GM12878 (cell line): ENCODE measurements at regions not wholly inside any gene's neighbourhood (a gene's known extent, or its start where the extent isn't known, plus 50 kb on each side); places are given as distances from the start of the nearest gene placed in this dataset.

Experiments used
- BRCA1 ChIP-seq: IDR thresholded peaks from 2 replicates; pipeline ENCODE4 v1.6.1; 2011; ENCODE audit warnings: low read depth, low read length, improper control_type of control experiment
- CBX3 ChIP-seq: fragments of 200-600 bp; sonication (generic); IDR thresholded peaks from 2 replicates; pipeline ENCODE4 v1.6.1; 2016; ENCODE audit warnings: low read depth, borderline replicate concordance
- CBX5 ChIP-seq: sonication (generic); IDR thresholded peaks from 2 replicates; pipeline ENCODE4 v1.6.1; 2016; ENCODE audit warnings: low read depth, moderate library complexity, mild to moderate bottlenecking, inconsistent platforms
- CEBPZ ChIP-seq: fragments of 150-350 bp; IDR thresholded peaks from 2 replicates; pipeline ENCODE4 v1.6.1; 2016; ENCODE audit warnings: low read depth, low read length
- CHD4 ChIP-seq: fragments of 200-600 bp; sonication (generic); IDR thresholded peaks from 2 replicates; pipeline ENCODE4 v1.6.1; 2016; ENCODE audit warnings: mild to moderate bottlenecking
- CTCF ChIP-seq, 3 experiments: IDR thresholded peaks in 2 of 3; conservative IDR thresholded peaks in 1 of 3; 2 replicates each; pipeline ENCODE4 v1.5.1; 2011; ENCODE audit warnings: low read depth in 3 of 3, low read length in 3 of 3, mild to moderate bottlenecking in 3 of 3, control low read depth in 2 of 3, moderate library complexity in 2 of 3, inconsistent platforms in 1 of 3, mixed read lengths in 1 of 3; ENCODE audit not compliant: control insufficient read depth in 2 of 3, insufficient read depth in 1 of 3; ENCODE audit errors: extremely low read depth in 1 of 3
- FOXK2 ChIP-seq: fragments of 450-650 bp; IDR thresholded peaks from 2 replicates; pipeline ENCODE4 v1.6.1; 2017; ENCODE audit warnings: mild to moderate bottlenecking, moderate library complexity
- HCFC1 ChIP-seq: fragments of 150-350 bp; IDR thresholded peaks from 2 replicates; pipeline ENCODE4 v1.6.1; 2014; ENCODE audit warnings: low read length
- MXI1 ChIP-seq: fragments of 150-350 bp; IDR thresholded peaks from 2 replicates; pipeline ENCODE4 v1.6.1; 2011; ENCODE audit warnings: low read depth, mild to moderate bottlenecking, inconsistent platforms, low read length, improper control_type of control experiment
- MYC ChIP-seq: IDR thresholded peaks from 2 replicates; pipeline ENCODE4 v1.6.1; 2011; ENCODE audit warnings: mild to moderate bottlenecking, low read length, moderate library complexity, inconsistent platforms; ENCODE audit not compliant: insufficient read depth, insufficient replicate concordance, insufficient read length, severe bottlenecking
- POLR2A ChIP-seq: IDR thresholded peaks from 2 replicates; pipeline ENCODE4 v1.6.1; 2011; ENCODE audit warnings: low read depth, mild to moderate bottlenecking, low read length
- REST ChIP-seq: IDR thresholded peaks from 2 replicates; pipeline ENCODE4 v1.6.1; 2012; ENCODE audit warnings: mild to moderate bottlenecking, low read depth, low read length
- SPI1 ChIP-seq: IDR thresholded peaks from 2 replicates; pipeline ENCODE4 v1.6.1; 2011; ENCODE audit warnings: low read depth, mild to moderate bottlenecking, low read length, moderate library complexity, borderline replicate concordance; ENCODE audit not compliant: insufficient read depth

- TF ChIP-seq CBX5 (no peak), REST (no peak), POLR2A (no peak), MYC (no peak), HCFC1 (no peak), CTCF (IDR thresholded peaks at IDR 0.05 in 2 of 3, conservative IDR thresholded peaks at IDR 0.05 in 1 of 3; ENCODE audit: control insufficient read depth in 2 of 3, extremely low read depth in 1 of 3, insufficient read depth in 1 of 3, low read depth in 3 of 3, low read length in 3 of 3) (no peak), MXI1 (no peak), FOXK2 (no peak), BRCA1 (no peak), SPI1 (no peak), CBX3 (no peak), CEBPZ (no peak), CHD4 (no peak)
Measured at GRCh38 chr10:91033324-91033950, 112.5 kb upstream of the ANKRD1 start.
